ENCODE measurements at regions not wholly inside any gene's neighbourhood (a gene's known extent, or its start where the extent isn't known, plus 50 kb on each side); places are given as distances from the start of the nearest gene placed in this dataset.
A peak's percentile ranks its signal among the peaks of the same experiment; 100 is the strongest.

DNA sequence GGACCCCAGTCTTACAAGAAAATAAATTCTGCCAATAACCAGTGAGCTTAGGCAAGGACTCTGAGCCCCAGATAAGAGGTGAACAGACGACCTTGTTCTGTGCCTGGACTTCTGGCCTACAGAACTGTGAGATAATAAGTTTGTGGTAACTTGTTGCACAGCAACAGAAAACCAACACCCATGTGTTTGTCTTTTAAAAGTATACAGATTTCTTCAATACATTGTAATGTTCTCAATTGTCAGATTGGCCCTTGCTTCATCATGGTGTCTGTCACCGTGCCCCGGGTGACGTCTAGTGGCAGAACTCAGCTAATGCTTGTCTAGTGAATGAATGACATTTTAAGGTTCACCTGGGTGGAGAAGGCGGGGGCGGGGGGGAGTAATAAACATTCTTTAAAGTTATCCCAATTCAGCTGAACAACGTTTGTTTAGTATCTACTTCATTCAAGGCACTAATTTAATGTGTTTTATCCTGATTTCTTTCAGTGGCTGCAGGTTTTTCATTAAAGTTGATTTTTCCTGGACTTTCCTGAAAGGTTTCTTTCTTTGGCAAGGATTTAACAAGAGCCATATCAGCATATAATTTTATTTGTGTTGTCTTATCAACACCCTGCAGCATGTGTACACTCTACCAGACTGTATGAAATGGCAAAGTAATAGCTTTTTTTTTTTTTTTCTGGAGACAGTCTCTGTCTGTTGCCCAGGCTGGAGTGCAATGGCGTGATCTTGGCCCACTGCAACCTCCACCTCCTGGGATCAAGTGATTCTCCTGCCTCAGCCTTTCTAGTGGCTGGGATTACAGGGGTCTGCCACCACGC, 123.8 kb upstream of the DLX2 start:
- Histone ChIP-seq H3K9me3 (no peaks in the 10 kb centered on the region), H3K4me1 (peaks cover 2% of the 10 kb centered on the region), H3K27ac (no peak overlapping the region), H3K4me3 (no peak overlapping the region), H3K4me2 (no peak overlapping the region)
- WGBS (ENCODE audit: missing lambda C conversion rate) = 69% methylated on average over 9 of the region's 9 CpGs
- TF ChIP-seq EHMT2 (IDR thresholded peaks at IDR 0.05; ENCODE audit: low read depth) = no peak
- no peak for TF ChIP-seq SREBF2 (IDR thresholded peaks at IDR 0.05)
- TF ChIP-seq NPAS2 (CRISPR knock-in tag; IDR thresholded peaks at IDR 0.05; ENCODE audit: borderline replicate concordance) = no peak
- 0 out of 5 replicates have a peak, but pooled peaks of 1 of the 2 experiments have one; percentile 15 for TF ChIP-seq RAD21 (conservative IDR thresholded peaks at IDR 0.05 in 1 of 2, IDR thresholded peaks at IDR 0.05 in 1 of 2)
- CTCF ChIA-PET = interaction anchor here (0.9 to 1.6 kb wide), 3 partner anchors 24 to 236 kb away, joined by 3 to 4 read pairs (median 3); no protein-coding TSS in a partner anchor
- POLR2A ChIA-PET = no interaction called here
- FAIRE-seq (no peak), ATAC-seq (no peak), DNase-seq (ENCODE audit: low read depth in 1 of 2, low spot score in 1 of 2) (no peak)

DNA sequence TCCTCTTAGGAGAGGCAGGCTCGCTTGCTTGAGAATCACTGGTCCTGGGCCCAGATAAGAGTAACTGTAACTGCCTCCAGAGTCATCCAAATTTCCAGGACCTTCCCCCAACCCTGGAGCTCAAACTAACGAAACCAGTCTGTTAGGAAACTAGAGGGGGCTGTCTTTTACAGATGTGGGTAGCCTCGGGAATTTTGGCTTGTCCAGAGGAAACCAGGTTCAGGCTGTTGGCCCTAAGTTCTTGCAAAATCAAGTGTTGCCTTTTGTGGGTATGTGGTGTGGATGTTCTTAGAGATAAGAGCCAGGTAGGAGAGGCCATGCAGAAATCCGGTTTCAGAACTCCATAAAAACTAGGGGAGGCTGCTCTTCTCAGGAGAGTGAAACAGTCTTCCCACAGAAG, 125.0 kb upstream of the DLX2 start:
- ChIA-PET CTCF (interaction anchor here (1.5 to 1.6 kb wide), 2 partner anchors 23 to 55 kb away, joined by 3 to 4 read pairs; no protein-coding TSS in a partner anchor), POLR2A (no interaction called here)
- FAIRE-seq (no peak), ATAC-seq (no peak), DNase-seq (ENCODE audit: low read depth in 1 of 2, low spot score in 1 of 2) (no peak)
- H3K4me3 ChIP-seq = no peak overlapping the region
- H3K9me3 ChIP-seq = no peaks in the 10 kb centered on the region
- H3K4me1 ChIP-seq = peaks cover 15% of the 10 kb centered on the region
- WGBS (ENCODE audit: missing lambda C conversion rate) = 52% methylated on average over 4 of the region's 4 CpGs
- no peak overlapping the region for H3K4me2 ChIP-seq
- no peak overlapping the region for H3K27ac ChIP-seq
- no peak for TF ChIP-seq CHD4 (IDR thresholded peaks at IDR 0.05; ENCODE audit: borderline replicate concordance)
- TF ChIP-seq CBX8 (IDR thresholded peaks at IDR 0.05) = no peak
- TF ChIP-seq, protein P1, sequence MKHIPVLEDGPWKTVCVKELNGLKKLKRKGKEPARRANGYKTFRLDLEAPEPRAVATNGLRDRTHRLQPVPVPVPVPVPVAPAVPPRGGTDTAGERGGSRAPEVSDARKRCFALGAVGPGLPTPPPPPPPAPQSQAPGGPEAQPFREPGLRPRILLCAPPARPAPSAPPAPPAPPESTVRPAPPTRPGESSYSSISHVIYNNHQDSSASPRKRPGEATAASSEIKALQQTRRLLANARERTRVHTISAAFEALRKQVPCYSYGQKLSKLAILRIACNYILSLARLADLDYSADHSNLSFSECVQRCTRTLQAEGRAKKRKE (CRISPR knock-in tag; IDR thresholded peaks at IDR 0.05; ENCODE audit: low read depth) = no peak

DNA sequence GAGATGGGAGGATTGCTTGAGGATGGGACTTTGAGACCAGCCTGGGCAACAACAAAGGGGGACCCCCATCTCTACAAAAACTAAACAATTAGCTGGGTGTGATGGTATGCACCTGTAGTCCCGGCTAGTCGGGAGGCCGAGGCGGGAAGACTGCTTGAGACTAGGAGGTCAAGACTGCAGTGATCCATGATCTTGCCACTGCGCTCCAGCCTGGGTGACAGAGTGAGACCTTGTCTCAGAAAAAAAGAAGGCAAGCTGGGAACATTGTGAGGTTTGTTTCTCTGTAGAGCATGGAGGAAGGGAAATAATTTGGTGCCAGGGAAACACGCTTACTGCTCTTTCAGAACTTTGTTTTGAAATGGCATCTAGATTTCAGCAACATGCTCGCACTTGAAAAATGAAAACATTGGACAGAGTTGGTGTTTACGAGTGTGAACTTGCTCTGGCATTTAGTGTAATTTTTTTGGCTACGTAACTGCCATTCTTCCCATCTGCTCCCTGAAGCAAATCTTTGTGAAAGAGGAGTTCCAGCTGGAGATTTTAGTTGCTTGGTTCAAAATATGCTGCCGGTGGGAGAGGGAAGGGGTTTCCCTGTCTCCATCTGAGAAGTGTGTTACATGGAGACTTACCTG, 125.6 kb upstream of the DLX2 start:
- no peak for FAIRE-seq
- Histone ChIP-seq H3K27ac (no peak overlapping the region), H3K4me3 (no peak overlapping the region), H3K4me1 (peaks cover 15% of the 10 kb centered on the region), H3K9me3 (no peaks in the 10 kb centered on the region), H3K4me2 (no peak overlapping the region)
- TF ChIP-seq POLR2A (IDR thresholded peaks at IDR 0.05; ENCODE audit: low read length) (no peak), NR3C1 (IDR thresholded peaks at IDR 0.05) (no peak), JUNB (IDR thresholded peaks at IDR 0.05) (no peak), FOSB (CRISPR knock-in tag; IDR thresholded peaks at IDR 0.05) (no peak), RNF2 (IDR thresholded peaks at IDR 0.05; ENCODE audit: borderline replicate concordance, low read depth) (no peak)
- 88% methylated on average over 10 of the region's 10 CpGs for WGBS (ENCODE audit: missing lambda C conversion rate)
- ChIA-PET CTCF (interaction anchor here (1.5 to 2.6 kb wide), 2 partner anchors 56 to 233 kb away, joined by 4 to 14 read pairs; no protein-coding TSS in a partner anchor), POLR2A (no interaction called here)
- DNase-seq (ENCODE audit: low read depth in 1 of 2, low spot score in 1 of 2) = no peak
- no peak for ATAC-seq

- ChIA-PET POLR2A (no interaction called here), CTCF (interaction anchor here (0.7 to 2.6 kb wide), 4 partner anchors 23 to 237 kb away, joined by 3 to 14 read pairs (median 5); no protein-coding TSS in a partner anchor)
- Histone ChIP-seq H3K9me3 (no peaks in the 10 kb centered on the region), H3K4me3 (no peak overlapping the region), H3K27ac (no peak overlapping the region), H3K4me1 (peaks cover 15% of the 10 kb centered on the region), H3K4me2 (no peak overlapping the region)
- no peak for ATAC-seq
- 72% methylated on average over 4 of the region's 4 CpGs for WGBS (ENCODE audit: missing lambda C conversion rate)
- TF ChIP-seq CHD4 (IDR thresholded peaks at IDR 0.05; ENCODE audit: borderline replicate concordance) (no peak), HOXB5 (CRISPR knock-in tag; IDR thresholded peaks at IDR 0.05) (no peak), EHF (CRISPR knock-in tag; IDR thresholded peaks at IDR 0.05) (no peak), HMGXB4 (CRISPR knock-in tag; IDR thresholded peaks at IDR 0.05; ENCODE audit: borderline replicate concordance) (no peak), KDM1A (IDR thresholded peaks at IDR 0.05; ENCODE audit: low read depth) (no peak), CHD2 (IDR thresholded peaks at IDR 0.05; ENCODE audit: low read length, partially characterized antibody) (no peak), RCOR1 (IDR thresholded peaks at IDR 0.05; ENCODE audit: low read depth, low read length) (no peak), ZC3H11A (IDR thresholded peaks at IDR 0.05) (no peak), HOXA7 (CRISPR knock-in tag; IDR thresholded peaks at IDR 0.05) (no peak), RFX5 (IDR thresholded peaks at IDR 0.05) (no peak), MAX (IDR thresholded peaks at IDR 0.05) (no peak), RNF2 (IDR thresholded peaks at IDR 0.05; ENCODE audit: borderline replicate concordance, low read depth) (no peak), ZSCAN20 (CRISPR knock-in tag; IDR thresholded peaks at IDR 0.05) (no peak), NR3C1 (IDR thresholded peaks at IDR 0.05) (no peak), HDAC2 (IDR thresholded peaks at IDR 0.05) (no peak), FOSB (CRISPR knock-in tag; IDR thresholded peaks at IDR 0.05) (no peak), MAZ (IDR thresholded peaks at IDR 0.05; ENCODE audit: borderline replicate concordance, low read depth, low read length) (no peak), CEBPB (IDR thresholded peaks at IDR 0.05) (no peak), SREBF2 (IDR thresholded peaks at IDR 0.05) (no peak)
- TF ChIP-seq, protein P2, sequence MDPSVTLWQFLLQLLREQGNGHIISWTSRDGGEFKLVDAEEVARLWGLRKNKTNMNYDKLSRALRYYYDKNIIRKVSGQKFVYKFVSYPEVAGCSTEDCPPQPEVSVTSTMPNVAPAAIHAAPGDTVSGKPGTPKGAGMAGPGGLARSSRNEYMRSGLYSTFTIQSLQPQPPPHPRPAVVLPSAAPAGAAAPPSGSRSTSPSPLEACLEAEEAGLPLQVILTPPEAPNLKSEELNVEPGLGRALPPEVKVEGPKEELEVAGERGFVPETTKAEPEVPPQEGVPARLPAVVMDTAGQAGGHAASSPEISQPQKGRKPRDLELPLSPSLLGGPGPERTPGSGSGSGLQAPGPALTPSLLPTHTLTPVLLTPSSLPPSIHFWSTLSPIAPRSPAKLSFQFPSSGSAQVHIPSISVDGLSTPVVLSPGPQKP (IDR thresholded peaks at IDR 0.05; ENCODE audit: low read depth, low read length) = no peak
- FAIRE-seq = no peak
- no peak for DNase-seq (ENCODE audit: low read depth in 1 of 2, low spot score in 1 of 2)
Observed at GRCh38 chr2:172229125-172229524, 126.4 kb upstream of the DLX2 start.

Data from A549 (cell line).